ENCODE measurements at regions not wholly inside any gene's neighbourhood (a gene's known extent, or its start where the extent isn't known, plus 50 kb on each side); places are given as distances from the start of the nearest gene placed in this dataset.
"Not testable (repeated sequence)": the region's sequence is repeated elsewhere in the genome, so short reads cannot be mapped to it uniquely, and the experiment has no call there.

GRCh38 chr14:22131749-22132476, 457.1 kb downstream of the DAD1 start:
- DNase-seq: no peak

GRCh38 chr14:22124073-22124613, 450.5 kb upstream of the OR4E1 start:
- DNase-seq: no peak

GRCh38 chr14:22122829-22123560, 449.4 kb upstream of the OR4E1 start:
- no peak for DNase-seq

- DNase-seq: no peak
Measured at GRCh38 chr14:22122227-22122818, 448.7 kb upstream of the OR4E1 start.

- DNase-seq: peak; percentile 57
Measured at GRCh38 chr14:22118899-22119477, 445.4 kb upstream of the OR4E1 start.

- DNase-seq: no peak
Measured at GRCh38 chr14:22113401-22113800, 439.8 kb upstream of the OR4E1 start.

GRCh38 chr14:22112004-22112403, 438.4 kb upstream of the OR4E1 start:
- DNase-seq: no peak

- DNase-seq: no peak
Measured at GRCh38 chr14:22107753-22108152, 434.1 kb upstream of the OR4E1 start.

GRCh38 chr14:22106700-22107697, 433.4 kb upstream of the OR4E1 start:
- no peak for DNase-seq

- no peak for DNase-seq
Measured at GRCh38 chr14:22105624-22106006, 432.0 kb upstream of the OR4E1 start.

GRCh38 chr14:22105006-22105623, 431.5 kb upstream of the OR4E1 start:
- DNase-seq: no peak

GRCh38 chr14:22100764-22101120, 427.1 kb upstream of the OR4E1 start:
- not testable (repeated sequence) for DNase-seq

GRCh38 chr14:22099942-22100763, 426.5 kb upstream of the OR4E1 start:
- DNase-seq: peak; percentile 15

- DNase-seq: no peak
Measured at GRCh38 chr14:22098435-22098834, 424.8 kb upstream of the OR4E1 start.

- DNase-seq: no peak
Measured at GRCh38 chr14:22097586-22098292, 424.1 kb upstream of the OR4E1 start.

- DNase-seq: no peak
Measured at GRCh38 chr14:22097072-22097471, 423.5 kb upstream of the OR4E1 start.

- DNase-seq: no peak
Measured at GRCh38 chr14:22096514-22096895, 422.9 kb upstream of the OR4E1 start.

- no peak for DNase-seq
Measured at GRCh38 chr14:22095860-22096513, 422.4 kb upstream of the OR4E1 start.

- no peak for DNase-seq
Measured at GRCh38 chr14:22089940-22090339, 416.3 kb upstream of the OR4E1 start.

Data from fibroblast of skin of abdomen (primary cell).